ENCODE measurements at regions not wholly inside any gene's neighbourhood (a gene's known extent, or its start where the extent isn't known, plus 50 kb on each side); places are given as distances from the start of the nearest gene placed in this dataset.

- H3K36me3 Mint-ChIP-seq (ENCODE audit: insufficient read depth), result no peaks in the 10 kb centered on the region
- no peak overlapping the region for H3K4me3 Mint-ChIP-seq
- no peaks in the 10 kb centered on the region for H3K9me3 Mint-ChIP-seq
- no peak for ATAC-seq (replicated peaks)
- H3K27ac Mint-ChIP-seq, result no peak overlapping the region
- no peaks in the 10 kb centered on the region for H3K27me3 Mint-ChIP-seq
- DNase-seq, result no peak
- H3K4me1 Mint-ChIP-seq (ENCODE audit: low read depth in 2 of 2), result no peaks in the 10 kb centered on the region
Observed at GRCh38 chr3:30253832-30254231, 352.6 kb upstream of the TGFBR2 start.

GRCh38 chr3:30256474-30256873 lies 349.9 kb upstream of the TGFBR2 start:
- Mint-ChIP-seq H3K4me3 (no peak overlapping the region), H3K4me1 (ENCODE audit: low read depth in 2 of 2) (no peaks in the 10 kb centered on the region), H3K27ac (no peak overlapping the region), H3K9me3 (no peaks in the 10 kb centered on the region), H3K36me3 (ENCODE audit: insufficient read depth) (no peaks in the 10 kb centered on the region), H3K27me3 (no peaks in the 10 kb centered on the region)
- no peak for DNase-seq
- no peak for ATAC-seq (replicated peaks)

GRCh38 chr3:30258426-30259392 lies 347.7 kb upstream of the TGFBR2 start:
- Mint-ChIP-seq H3K4me1 (ENCODE audit: low read depth in 2 of 2) (peaks cover 0 to 4% of the 10 kb centered on the region in 2 donors), H3K27me3 (no peaks in the 10 kb centered on the region), H3K27ac (no peak overlapping the region), H3K9me3 (no peaks in the 10 kb centered on the region), H3K36me3 (ENCODE audit: insufficient read depth) (no peaks in the 10 kb centered on the region), H3K4me3 (no peak overlapping the region)
- no peak for DNase-seq
- ATAC-seq (replicated peaks), result no peak

GRCh38 chr3:30259730-30260129 lies 346.7 kb upstream of the TGFBR2 start:
- peaks cover 0 to 7% of the 10 kb centered on the region in 2 donors for H3K9me3 Mint-ChIP-seq
- peaks cover 0 to 4% of the 10 kb centered on the region in 2 donors for H3K4me1 Mint-ChIP-seq (ENCODE audit: low read depth in 2 of 2)
- H3K36me3 Mint-ChIP-seq (ENCODE audit: insufficient read depth), result no peaks in the 10 kb centered on the region
- H3K27ac Mint-ChIP-seq, result no peak overlapping the region
- ATAC-seq (replicated peaks) (no peak), DNase-seq (no peak)
- H3K4me3 Mint-ChIP-seq, result no peak overlapping the region
- H3K27me3 Mint-ChIP-seq, result no peaks in the 10 kb centered on the region

GRCh38 chr3:30260762-30261161 lies 345.6 kb upstream of the TGFBR2 start:
- peaks cover 0 to 4% of the 10 kb centered on the region in 2 donors for H3K4me1 Mint-ChIP-seq (ENCODE audit: low read depth in 2 of 2)
- H3K4me3 Mint-ChIP-seq, result no peak overlapping the region
- H3K27ac Mint-ChIP-seq, result no peak overlapping the region
- no peak for ATAC-seq (replicated peaks)
- no peaks in the 10 kb centered on the region for H3K36me3 Mint-ChIP-seq (ENCODE audit: insufficient read depth)
- no peak for DNase-seq
- H3K9me3 Mint-ChIP-seq, result peaks cover 2 to 13% of the 10 kb centered on the region in 2 donors
- H3K27me3 Mint-ChIP-seq, result no peaks in the 10 kb centered on the region

GRCh38 chr3:30263238-30263924 lies 343.0 kb upstream of the TGFBR2 start:
- ATAC-seq (replicated peaks) (no peak), DNase-seq (no peak)
- H3K36me3 Mint-ChIP-seq (ENCODE audit: insufficient read depth), result no peaks in the 10 kb centered on the region
- no peak overlapping the region for H3K4me3 Mint-ChIP-seq
- peaks cover 2 to 14% of the 10 kb centered on the region in 2 donors for H3K9me3 Mint-ChIP-seq
- no peaks in the 10 kb centered on the region for H3K27me3 Mint-ChIP-seq
- no peak overlapping the region for H3K27ac Mint-ChIP-seq
- peaks cover 0 to 4% of the 10 kb centered on the region in 2 donors for H3K4me1 Mint-ChIP-seq (ENCODE audit: low read depth in 2 of 2)

GRCh38 chr3:30263925-30264313 lies 342.5 kb upstream of the TGFBR2 start:
- no peaks in the 10 kb centered on the region for H3K27me3 Mint-ChIP-seq
- ATAC-seq (replicated peaks), result no peak
- H3K9me3 Mint-ChIP-seq, result peaks cover 2 to 14% of the 10 kb centered on the region in 2 donors
- H3K36me3 Mint-ChIP-seq (ENCODE audit: insufficient read depth), result no peaks in the 10 kb centered on the region
- H3K4me3 Mint-ChIP-seq, result no peak overlapping the region
- DNase-seq, result no peak
- no peak overlapping the region for H3K27ac Mint-ChIP-seq
- peaks cover 0 to 4% of the 10 kb centered on the region in 2 donors for H3K4me1 Mint-ChIP-seq (ENCODE audit: low read depth in 2 of 2)

GRCh38 chr3:30266524-30266923 lies 339.9 kb upstream of the TGFBR2 start:
- DNase-seq, result no peak
- ATAC-seq (replicated peaks), result no peak
- Mint-ChIP-seq H3K9me3 (peaks cover 2 to 14% of the 10 kb centered on the region in 2 donors), H3K36me3 (ENCODE audit: insufficient read depth) (no peaks in the 10 kb centered on the region), H3K4me1 (ENCODE audit: low read depth in 2 of 2) (peaks cover 0 to 5% of the 10 kb centered on the region in 2 donors), H3K27ac (no peak overlapping the region), H3K4me3 (no peak overlapping the region), H3K27me3 (no peaks in the 10 kb centered on the region)

- no peak overlapping the region for H3K27ac Mint-ChIP-seq
- H3K36me3 Mint-ChIP-seq (ENCODE audit: insufficient read depth), result no peaks in the 10 kb centered on the region
- DNase-seq (no peak), ATAC-seq (replicated peaks) (no peak)
- no peak overlapping the region for H3K4me3 Mint-ChIP-seq
- peaks cover 2 to 14% of the 10 kb centered on the region in 2 donors for H3K9me3 Mint-ChIP-seq
- no peaks in the 10 kb centered on the region for H3K27me3 Mint-ChIP-seq
- peaks cover 0 to 4% of the 10 kb centered on the region in 2 donors for H3K4me1 Mint-ChIP-seq (ENCODE audit: low read depth in 2 of 2)
Observed at GRCh38 chr3:30268288-30268687, 338.1 kb upstream of the TGFBR2 start.

GRCh38 chr3:30269751-30270445 lies 336.5 kb upstream of the TGFBR2 start:
- peaks cover 2 to 8% of the 10 kb centered on the region in 2 donors for H3K9me3 Mint-ChIP-seq
- H3K4me3 Mint-ChIP-seq, result no peak overlapping the region
- peaks cover 0 to 1% of the 10 kb centered on the region in 2 donors for H3K4me1 Mint-ChIP-seq (ENCODE audit: low read depth in 2 of 2)
- no peak for DNase-seq
- ATAC-seq (replicated peaks), result no peak
- H3K36me3 Mint-ChIP-seq (ENCODE audit: insufficient read depth), result no peaks in the 10 kb centered on the region
- H3K27me3 Mint-ChIP-seq, result no peaks in the 10 kb centered on the region
- no peak overlapping the region for H3K27ac Mint-ChIP-seq

GRCh38 chr3:30271781-30272180 lies 334.6 kb upstream of the TGFBR2 start:
- Mint-ChIP-seq H3K27me3 (no peaks in the 10 kb centered on the region), H3K4me1 (ENCODE audit: low read depth in 2 of 2) (peaks cover 0 to 1% of the 10 kb centered on the region in 2 donors), H3K36me3 (ENCODE audit: insufficient read depth) (no peaks in the 10 kb centered on the region), H3K9me3 (no peaks in the 10 kb centered on the region), H3K4me3 (no peak overlapping the region), H3K27ac (no peak overlapping the region)
- no peak for ATAC-seq (replicated peaks)
- no peak for DNase-seq

GRCh38 chr3:30273304-30274072 lies 332.9 kb upstream of the TGFBR2 start:
- Mint-ChIP-seq H3K4me1 (ENCODE audit: low read depth in 2 of 2) (peaks cover 0 to 1% of the 10 kb centered on the region in 2 donors), H3K27ac (no peak overlapping the region), H3K9me3 (no peaks in the 10 kb centered on the region), H3K27me3 (no peaks in the 10 kb centered on the region), H3K4me3 (no peak overlapping the region), H3K36me3 (ENCODE audit: insufficient read depth) (no peaks in the 10 kb centered on the region)
- ATAC-seq (replicated peaks) (no peak), DNase-seq (no peak)

GRCh38 chr3:30277494-30277893 lies 328.9 kb upstream of the TGFBR2 start:
- no peak for ATAC-seq (replicated peaks)
- Mint-ChIP-seq H3K36me3 (ENCODE audit: insufficient read depth) (no peaks in the 10 kb centered on the region), H3K4me1 (ENCODE audit: low read depth in 2 of 2) (no peaks in the 10 kb centered on the region), H3K9me3 (no peaks in the 10 kb centered on the region), H3K4me3 (no peak overlapping the region), H3K27ac (no peak overlapping the region), H3K27me3 (no peaks in the 10 kb centered on the region)
- no peak for DNase-seq
